ENCODE measurements at regions not wholly inside any gene's neighbourhood (a gene's known extent, or its start where the extent isn't known, plus 50 kb on each side); places are given as distances from the start of the nearest gene placed in this dataset.

- Histone ChIP-seq H2BK120ac (ENCODE audit: low read depth, low read length, poor library complexity, severe bottlenecking) (no peak overlapping the region), H3K4ac (ENCODE audit: low read depth, low read length) (no peak overlapping the region), H3K27me3 (ENCODE audit: insufficient read depth, low read length) (no peaks in the 10 kb centered on the region), H2BK5ac (ENCODE audit: insufficient read length, low read length) (no peak overlapping the region), H4K5ac (ENCODE audit: insufficient read length, low read depth, low read length) (no peak overlapping the region), H4K8ac (replicated peaks; ENCODE audit: insufficient read length, low read depth, low read length) (no peak overlapping the region), H3K23ac (ENCODE audit: insufficient read length, low read depth, low read length) (no peak overlapping the region), H2BK20ac (ENCODE audit: low read depth, low read length, poor library complexity, severe bottlenecking) (no peak overlapping the region), H3K79me2 (ENCODE audit: insufficient read depth, low read length) (no peaks in the 10 kb centered on the region), H3K4me1 (ENCODE audit: insufficient read depth, low read length) (no peaks in the 10 kb centered on the region), H3K56ac (ENCODE audit: insufficient read length, low read depth, low read length) (no peak overlapping the region), H3K23me2 (ENCODE audit: insufficient read length, low read depth, low read length, poor library complexity, severe bottlenecking) (no peaks in the 10 kb centered on the region), H3K4me2 (ENCODE audit: insufficient read depth, insufficient read length, low read length) (no peak overlapping the region), H3K9ac (ENCODE audit: extremely low read depth, insufficient read length, low read length) (no peak overlapping the region), H2AK5ac (ENCODE audit: insufficient read length, low read length) (no peak overlapping the region), H2BK12ac (ENCODE audit: insufficient read length, low read depth, low read length) (no peak overlapping the region), H2AFZ (ENCODE audit: low read length) (no peak overlapping the region), H3K9me3 (ENCODE audit: control insufficient read depth, low read depth, low read length) (no peaks in the 10 kb centered on the region), H4K91ac (ENCODE audit: insufficient read length, low read depth, low read length) (no peak overlapping the region), H3K18ac (ENCODE audit: insufficient read length, low read depth, low read length) (no peak overlapping the region), H3K27ac (ENCODE audit: insufficient read length, low read depth, low read length) (no peak overlapping the region), H3T11ph (ENCODE audit: low read length) (no peak overlapping the region), H3K14ac (ENCODE audit: insufficient read depth, low read length) (no peak overlapping the region), H3K79me1 (ENCODE audit: insufficient read depth, low read depth, low read length, poor library complexity, severe bottlenecking) (no peaks in the 10 kb centered on the region), H2BK15ac (ENCODE audit: low read depth, low read length) (no peak overlapping the region), H4K20me1 (ENCODE audit: control insufficient read depth, insufficient read depth, insufficient read length) (no peaks in the 10 kb centered on the region)
- Mint-ChIP-seq H3K27ac (no peak overlapping the region), H3K36me3 (ENCODE audit: insufficient read depth in 1 of 3, low read depth in 3 of 3) (peaks cover 5 to 18% (median 12%) of the 10 kb centered on the region in 3 experiments; a peak in 5 of 7 replicates), H3K27me3 (ENCODE audit: low read depth) (no peaks in the 10 kb centered on the region), H3K4me3 (no peak overlapping the region), H3K4me1 (no peaks in the 10 kb centered on the region), H3K9me3 (peaks cover 33 to 36% of the 10 kb centered on the region in 2 experiments)
- DNase-seq: no peak
- WGBS (ENCODE audit: extremely low coverage, insufficient read length, low lambda C conversion rate): no CpG with 5 or more reads among the region's 3 CpGs
- TF ChIP-seq, protein P1, sequence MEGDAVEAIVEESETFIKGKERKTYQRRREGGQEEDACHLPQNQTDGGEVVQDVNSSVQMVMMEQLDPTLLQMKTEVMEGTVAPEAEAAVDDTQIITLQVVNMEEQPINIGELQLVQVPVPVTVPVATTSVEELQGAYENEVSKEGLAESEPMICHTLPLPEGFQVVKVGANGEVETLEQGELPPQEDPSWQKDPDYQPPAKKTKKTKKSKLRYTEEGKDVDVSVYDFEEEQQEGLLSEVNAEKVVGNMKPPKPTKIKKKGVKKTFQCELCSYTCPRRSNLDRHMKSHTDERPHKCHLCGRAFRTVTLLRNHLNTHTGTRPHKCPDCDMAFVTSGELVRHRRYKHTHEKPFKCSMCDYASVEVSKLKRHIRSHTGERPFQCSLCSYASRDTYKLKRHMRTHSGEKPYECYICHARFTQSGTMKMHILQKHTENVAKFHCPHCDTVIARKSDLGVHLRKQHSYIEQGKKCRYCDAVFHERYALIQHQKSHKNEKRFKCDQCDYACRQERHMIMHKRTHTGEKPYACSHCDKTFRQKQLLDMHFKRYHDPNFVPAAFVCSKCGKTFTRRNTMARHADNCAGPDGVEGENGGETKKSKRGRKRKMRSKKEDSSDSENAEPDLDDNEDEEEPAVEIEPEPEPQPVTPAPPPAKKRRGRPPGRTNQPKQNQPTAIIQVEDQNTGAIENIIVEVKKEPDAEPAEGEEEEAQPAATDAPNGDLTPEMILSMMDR (conservative IDR thresholded peaks at IDR 0.05): no peak
These were observed 190.8 kb upstream of the RGPD4 start for GRCh38 chr2:107635883-107636282.

Data from H9 (cell line).